GM20000 (cell line): ENCODE measurements at regions not wholly inside any gene's neighbourhood (a gene's known extent, or its start where the extent isn't known, plus 50 kb on each side); places are given as distances from the start of the nearest gene placed in this dataset.

Source experiments
- DNase-seq: peaks from one replicate; pipeline ENCODE4 v3.0.0; 2012; ENCODE audit warnings: low spot score
- TF ChIP-seq, protein P1 (sequence below): IDR thresholded peaks from 2 replicates; pipeline ENCODE4 v1.5.1; 2012; ENCODE audit warnings: mild to moderate bottlenecking, control low read depth; ENCODE audit errors: extremely low read depth, missing control alignments

DNA sequence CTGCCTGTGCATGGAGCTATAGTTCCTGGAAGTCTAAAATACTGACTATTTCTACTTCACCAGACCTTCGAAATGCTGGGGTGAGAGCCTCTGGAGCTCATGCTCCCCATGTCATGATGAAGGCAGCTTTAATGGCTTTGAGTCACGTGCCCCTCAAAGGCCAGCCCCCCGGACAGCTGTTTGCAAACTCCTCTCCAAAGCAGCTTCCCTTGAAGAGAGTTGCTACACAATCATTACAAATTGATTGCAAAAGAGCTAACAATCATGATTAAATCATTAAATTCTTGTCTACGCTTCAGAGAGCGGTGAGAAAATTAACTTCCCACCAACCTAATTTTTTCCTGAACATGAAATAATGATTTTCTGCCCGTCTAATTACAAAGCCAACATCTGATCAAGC, 134.8 kb upstream of the IRX6 start:
- DNase-seq = no peak
- TF ChIP-seq, protein P1, sequence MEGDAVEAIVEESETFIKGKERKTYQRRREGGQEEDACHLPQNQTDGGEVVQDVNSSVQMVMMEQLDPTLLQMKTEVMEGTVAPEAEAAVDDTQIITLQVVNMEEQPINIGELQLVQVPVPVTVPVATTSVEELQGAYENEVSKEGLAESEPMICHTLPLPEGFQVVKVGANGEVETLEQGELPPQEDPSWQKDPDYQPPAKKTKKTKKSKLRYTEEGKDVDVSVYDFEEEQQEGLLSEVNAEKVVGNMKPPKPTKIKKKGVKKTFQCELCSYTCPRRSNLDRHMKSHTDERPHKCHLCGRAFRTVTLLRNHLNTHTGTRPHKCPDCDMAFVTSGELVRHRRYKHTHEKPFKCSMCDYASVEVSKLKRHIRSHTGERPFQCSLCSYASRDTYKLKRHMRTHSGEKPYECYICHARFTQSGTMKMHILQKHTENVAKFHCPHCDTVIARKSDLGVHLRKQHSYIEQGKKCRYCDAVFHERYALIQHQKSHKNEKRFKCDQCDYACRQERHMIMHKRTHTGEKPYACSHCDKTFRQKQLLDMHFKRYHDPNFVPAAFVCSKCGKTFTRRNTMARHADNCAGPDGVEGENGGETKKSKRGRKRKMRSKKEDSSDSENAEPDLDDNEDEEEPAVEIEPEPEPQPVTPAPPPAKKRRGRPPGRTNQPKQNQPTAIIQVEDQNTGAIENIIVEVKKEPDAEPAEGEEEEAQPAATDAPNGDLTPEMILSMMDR = no peak

DNA sequence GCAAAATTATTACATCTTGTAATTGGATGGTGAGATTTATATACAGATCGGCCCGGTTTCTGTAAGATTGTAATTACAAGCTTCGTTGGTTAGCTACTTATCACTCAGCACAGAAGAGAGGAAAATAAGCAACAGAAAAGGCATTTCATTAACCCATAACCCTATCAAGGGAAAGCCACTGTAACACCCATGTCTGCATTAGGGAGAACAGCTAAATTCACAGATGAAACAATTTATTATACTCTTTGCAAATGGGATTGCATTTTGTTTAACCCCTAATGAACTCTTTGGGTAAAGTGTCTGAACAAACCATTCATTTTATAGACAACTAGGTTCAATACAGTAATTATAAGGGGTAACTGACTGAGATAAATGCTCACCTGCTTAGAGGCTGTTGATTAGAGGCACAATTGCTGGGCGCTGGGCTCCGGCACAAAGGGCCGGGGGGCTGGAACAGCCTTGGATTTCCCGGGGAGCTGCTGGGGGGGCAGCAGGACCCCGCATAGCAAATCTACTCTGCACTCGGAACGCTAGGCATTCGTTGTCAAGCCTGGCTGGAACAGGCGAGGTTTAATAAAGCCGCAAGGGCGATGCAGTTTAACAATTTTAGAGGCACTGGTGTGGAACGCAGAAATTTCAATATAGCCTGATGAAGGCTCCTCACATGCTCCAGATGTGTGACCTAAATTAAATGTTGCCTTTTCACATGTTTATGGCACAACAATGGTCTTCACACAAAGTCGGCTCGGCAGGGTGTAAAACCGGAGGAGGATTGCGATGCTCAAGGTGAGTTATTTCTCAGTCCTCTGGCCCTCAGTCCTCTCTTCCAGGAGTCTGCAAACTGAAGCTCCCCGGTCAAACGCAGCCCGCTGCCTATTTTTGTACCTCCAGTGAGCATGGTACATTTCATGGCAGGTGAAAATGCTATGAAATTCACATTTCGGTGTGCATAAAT, 134.0 kb upstream of the IRX6 start:
- TF ChIP-seq, protein P1 = no peak
- DNase-seq = no peak

DNA sequence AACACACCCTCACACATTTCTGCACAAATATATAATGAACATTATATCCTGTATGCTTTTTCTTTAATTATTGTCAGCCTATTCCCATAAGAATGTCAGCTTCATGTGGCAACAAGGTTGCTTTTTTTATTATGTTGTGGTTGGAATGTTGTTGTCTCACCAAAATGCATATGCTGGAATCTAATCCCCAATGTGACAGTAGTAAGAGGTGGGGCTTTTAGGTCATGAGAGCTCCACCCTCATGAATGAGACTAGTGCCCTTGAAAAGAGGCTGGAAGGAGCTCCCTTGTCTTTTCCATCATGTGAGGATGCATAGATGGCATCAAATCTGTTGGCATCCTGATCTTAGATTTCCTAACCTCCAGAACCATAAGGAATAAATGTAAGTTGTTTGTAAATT, 131.3 kb upstream of the IRX6 start:
- DNase-seq = no peak
- TF ChIP-seq, protein P1 = no peak

DNA sequence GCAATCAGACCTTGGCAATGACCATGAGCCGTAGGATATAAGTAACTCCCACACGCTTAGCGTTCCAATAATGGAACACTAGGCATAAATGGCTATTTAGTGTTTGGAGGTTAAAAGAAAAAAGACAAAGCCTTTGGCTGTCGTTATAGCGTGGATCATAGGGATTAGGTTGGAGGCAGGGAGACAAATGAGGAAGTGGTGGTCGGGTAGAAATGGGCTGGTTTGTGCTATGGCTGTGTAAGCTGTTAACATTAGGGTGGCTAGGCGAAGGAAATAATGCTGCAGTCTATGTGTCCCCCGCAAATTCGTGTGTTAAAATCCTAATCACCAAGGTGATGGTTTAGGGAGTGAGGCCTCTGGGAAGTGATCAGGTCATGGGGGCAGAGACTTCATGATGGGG, 120.4 kb upstream of the IRX6 start:
- no peak for DNase-seq

DNA sequence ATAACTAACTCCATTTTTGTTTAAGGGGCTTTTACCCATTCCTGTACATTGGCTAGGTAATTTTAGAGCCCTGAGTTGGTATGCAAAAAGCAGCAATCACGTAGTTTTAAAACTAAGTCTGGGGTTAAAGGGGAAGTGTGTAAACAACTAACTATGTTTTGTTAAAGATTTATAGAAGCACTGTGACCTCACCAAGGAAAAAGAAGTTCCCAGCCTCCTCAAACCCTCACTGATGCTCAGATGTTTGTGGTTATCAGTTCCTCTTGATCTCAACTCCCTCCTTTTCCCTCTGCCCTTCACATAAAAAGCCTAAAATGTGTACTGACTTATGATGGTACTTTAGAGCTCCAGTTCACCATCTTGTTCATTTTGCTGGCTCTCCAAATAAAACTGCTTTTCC, 119.9 kb upstream of the IRX6 start:
- TF ChIP-seq, protein P1 = no peak
- no peak for DNase-seq

More for the DNA sequence above, 120.4 kb upstream of the IRX6 start:
- TF ChIP-seq, protein P1 = no peak

DNA sequence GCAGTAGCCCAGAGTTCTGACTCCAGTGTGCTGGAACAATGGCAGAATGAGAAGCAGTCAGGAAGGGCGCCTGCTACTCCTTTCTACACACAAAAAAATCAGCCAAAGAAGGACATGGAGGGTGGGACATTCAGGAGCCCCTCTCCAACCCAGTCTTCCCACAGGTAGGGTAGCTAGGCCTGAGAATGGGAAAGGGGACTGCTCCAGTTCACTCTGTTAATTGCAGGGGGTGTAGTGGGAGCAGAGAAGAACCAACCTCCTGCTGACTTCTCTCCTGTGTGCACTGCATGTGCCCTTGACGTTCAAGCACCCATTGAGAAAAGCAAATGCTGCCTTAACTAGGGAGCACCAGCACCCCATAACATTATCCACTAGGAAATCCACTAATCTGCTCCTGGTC, 119.1 kb upstream of the IRX6 start:
- TF ChIP-seq, protein P1 = no peak
- DNase-seq = no peak

DNA sequence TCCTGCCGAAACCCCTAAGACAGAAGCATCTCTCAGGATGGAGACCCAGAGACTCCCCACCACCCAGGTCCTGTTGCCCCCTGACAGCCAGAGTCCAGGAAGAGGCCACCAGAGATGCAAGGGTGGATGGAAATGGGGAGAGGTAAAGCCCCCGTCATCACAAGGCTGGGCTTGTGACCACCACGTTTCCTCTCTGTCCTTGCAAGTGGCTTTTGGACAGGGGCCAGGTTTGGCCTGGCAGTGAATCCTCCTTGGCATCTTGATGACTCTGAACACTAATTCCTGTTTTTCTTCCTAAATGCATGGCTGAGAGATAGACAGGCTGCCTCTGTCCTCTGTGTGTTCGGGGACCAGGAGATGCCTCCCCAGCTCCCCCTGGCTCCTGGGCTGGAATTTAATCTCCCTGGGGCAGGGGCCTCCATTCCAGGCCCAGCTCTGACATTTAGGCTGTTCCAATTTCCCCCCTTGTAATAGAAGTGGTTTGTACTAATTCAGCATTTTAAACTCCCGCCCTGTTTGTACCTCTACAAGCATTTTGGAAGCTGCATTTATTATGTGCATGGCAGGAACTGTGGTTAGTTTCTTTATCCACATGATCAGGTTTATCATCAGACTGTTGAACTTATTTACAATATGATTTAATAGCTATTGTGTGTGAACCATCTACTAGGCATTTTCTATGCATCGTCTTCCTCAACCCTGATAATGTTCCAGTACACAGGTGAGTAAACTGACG, 116.1 kb upstream of the IRX6 start:
- TF ChIP-seq, protein P1 = no peak
- no peak for DNase-seq
